ENCODE measurements at regions not wholly inside any gene's neighbourhood (a gene's known extent, or its start where the extent isn't known, plus 50 kb on each side); places are given as distances from the start of the nearest gene placed in this dataset.

DNA sequence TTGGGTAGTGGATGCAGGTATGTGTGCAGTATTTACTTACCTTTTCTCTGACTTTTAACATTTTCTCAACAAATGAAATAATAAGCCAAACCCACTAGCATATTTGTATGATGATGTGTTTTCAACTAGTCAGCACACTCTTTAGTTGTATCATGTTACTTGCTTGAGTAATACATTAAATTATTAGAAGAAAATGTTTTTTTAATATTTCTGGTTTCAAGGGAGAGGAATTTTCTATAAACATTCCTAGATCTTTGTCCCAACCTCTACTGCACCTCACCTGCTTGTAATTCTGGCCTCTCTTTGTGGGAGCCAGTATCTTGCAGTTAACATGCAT is 161.8 kb upstream of the CBLB start:
- DNase-seq (ENCODE audit: extremely low read depth, low read depth) = peak; percentile 2
- no peak for TF ChIP-seq CTCF (IDR thresholded peaks at IDR 0.05; ENCODE audit: low read depth, low read length)

DNA sequence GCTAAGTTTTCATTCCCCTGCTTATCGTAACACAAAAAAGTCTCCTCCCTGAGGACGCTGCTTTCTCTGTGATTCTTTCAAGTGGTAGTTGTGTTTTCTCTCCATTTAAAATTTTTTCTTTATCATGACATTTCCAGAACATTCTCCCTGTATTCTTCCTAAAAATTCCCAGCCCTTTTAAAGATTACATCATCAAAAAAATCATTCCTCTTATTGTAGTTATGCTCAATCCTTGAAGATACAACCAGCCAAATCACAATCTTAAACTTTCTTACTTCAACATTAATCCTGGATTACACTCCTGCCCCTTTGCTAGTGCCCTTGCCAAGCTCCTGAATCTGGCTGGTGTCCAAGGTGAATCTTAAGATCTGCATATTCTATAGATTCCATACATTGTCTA is 163.7 kb upstream of the CBLB start:
- DNase-seq (ENCODE audit: extremely low read depth, low read depth) = no peak
- no peak for TF ChIP-seq CTCF (IDR thresholded peaks at IDR 0.05; ENCODE audit: low read depth, low read length)

- DNase-seq (ENCODE audit: extremely low read depth, low read depth) = no peak
- TF ChIP-seq CTCF (IDR thresholded peaks at IDR 0.05; ENCODE audit: low read depth, low read length) = no peak
These were observed 164.8 kb upstream of the CBLB start for GRCh38 chr3:106033654-106034053.

DNA sequence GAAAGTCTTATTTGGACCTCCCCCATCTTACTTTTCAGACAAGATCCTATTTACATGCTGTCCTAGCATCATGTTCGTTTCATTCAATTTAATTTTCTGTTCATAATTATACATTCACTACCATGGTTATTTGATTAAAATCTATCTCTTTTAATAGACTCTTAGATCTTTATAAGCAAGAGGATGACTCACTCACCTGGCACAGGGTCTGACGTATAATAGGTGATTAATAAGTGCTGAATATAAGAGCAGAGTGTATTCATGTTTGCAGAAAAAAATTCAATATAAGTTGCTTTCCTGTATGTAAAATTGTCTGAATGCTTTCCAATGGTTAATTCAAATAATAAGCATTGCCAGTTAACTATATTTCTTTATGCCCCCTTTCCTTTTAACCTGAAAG is 165.5 kb upstream of the CBLB start:
- TF ChIP-seq CTCF (IDR thresholded peaks at IDR 0.05; ENCODE audit: low read depth, low read length) = no peak
- DNase-seq (ENCODE audit: extremely low read depth, low read depth) = no peak

GRCh38 chr3:106035619-106036018 is 166.8 kb upstream of the CBLB start:
- DNase-seq (ENCODE audit: extremely low read depth, low read depth) = no peak
- TF ChIP-seq CTCF (IDR thresholded peaks at IDR 0.05; ENCODE audit: low read depth, low read length) = no peak

- DNase-seq (ENCODE audit: extremely low read depth, low read depth) = no peak
These were observed 167.9 kb upstream of the CBLB start for GRCh38 chr3:106036696-106037095.

GRCh38 chr3:106047221-106047620 is 178.4 kb upstream of the CBLB start:
- DNase-seq (ENCODE audit: extremely low read depth, low read depth) = no peak
- no peak for TF ChIP-seq CTCF (IDR thresholded peaks at IDR 0.05; ENCODE audit: low read depth, low read length)

More at GRCh38 chr3:106036696-106037095, 167.9 kb upstream of the CBLB start:
- no peak for TF ChIP-seq CTCF (IDR thresholded peaks at IDR 0.05; ENCODE audit: low read depth, low read length)
